Smooth muscle cell (in vitro differentiated cells): ENCODE measurements at regions not wholly inside any gene's neighbourhood (a gene's known extent, or its start where the extent isn't known, plus 50 kb on each side); places are given as distances from the start of the nearest gene placed in this dataset.

Experiments used
- DNase-seq: peaks from one replicate; lab custom pipeline; 2025; ENCODE audit not compliant: unreplicated experiment; lab: John Stamatoyannopoulos, UW
- H2AFZ ChIP-seq: fragments of 200-600 bp; sonication (generic); 2 replicates; pipeline ENCODE4 v1.6.0; 2016; ENCODE audit warnings: antibody characterized with exemption, low read depth, mild to moderate bottlenecking
- H3F3A ChIP-seq: fragments of 200-600 bp; sonication (generic); 2 replicates; pipeline ENCODE4 v1.6.0; 2017; ENCODE audit warnings: antibody characterized with exemption, low read depth
- H3K27ac ChIP-seq: fragments of 200-600 bp; sonication (generic); 2 replicates; pipeline ENCODE4 v1.5.1; 2016; ENCODE audit warnings: low read depth, mild to moderate bottlenecking
- H3K27me3 ChIP-seq: fragments of 200-600 bp; sonication (generic); 2 replicates; pipeline ENCODE4 v1.6.1; 2016; ENCODE audit warnings: low read depth, mild to moderate bottlenecking
- H3K36me3 ChIP-seq: fragments of 200-600 bp; sonication (generic); 2 replicates; pipeline ENCODE4 v1.5.1; 2016; ENCODE audit warnings: low read depth
- H3K4me1 ChIP-seq: fragments of 200-600 bp; sonication (generic); 2 replicates; pipeline ENCODE4 v1.5.1; 2016; ENCODE audit warnings: low read depth
- H3K4me2 ChIP-seq: fragments of 200-600 bp; sonication (generic); 2 replicates; pipeline ENCODE4 v1.6.0; 2016; ENCODE audit warnings: mild to moderate bottlenecking
- H3K4me3 ChIP-seq: fragments of 200-600 bp; sonication (generic); 2 replicates; pipeline ENCODE4 v1.5.1; 2016; ENCODE audit warnings: mild to moderate bottlenecking
- H3K79me2 ChIP-seq: fragments of 200-600 bp; sonication (generic); 2 replicates; pipeline ENCODE4 v1.6.0; 2016; ENCODE audit warnings: low read depth, mild to moderate bottlenecking
- H3K9ac ChIP-seq: fragments of 200-600 bp; sonication (generic); 2 replicates; pipeline ENCODE4 v1.6.0; 2016; ENCODE audit warnings: low read depth
- H3K9me3 ChIP-seq: fragments of 200-600 bp; sonication (generic); replicated peaks from 2 replicates; pipeline ENCODE4 v1.5.1; 2016; ENCODE audit warnings: low read depth
- H4K20me1 ChIP-seq: fragments of 200-600 bp; sonication (generic); 2 replicates; pipeline ENCODE4 v1.6.0; 2016; ENCODE audit warnings: low read depth
- WGBS: methylation state at CpG from one replicate; pipeline ENCODE4 v1.1.7; 2016; ENCODE audit warnings: low lambda C conversion rate; 5-methylcytosine and 5-hydroxymethylcytosine counted together
- TF ChIP-seq, protein P1 (sequence below): fragments of 200-600 bp; sonication (generic); IDR thresholded peaks from 2 replicates; pipeline ENCODE4 v1.5.1; 2017; ENCODE audit warnings: borderline replicate concordance, mild to moderate bottlenecking, antibody characterized with exemption; ENCODE audit not compliant: insufficient read depth, poor library complexity, severe bottlenecking

DNA sequence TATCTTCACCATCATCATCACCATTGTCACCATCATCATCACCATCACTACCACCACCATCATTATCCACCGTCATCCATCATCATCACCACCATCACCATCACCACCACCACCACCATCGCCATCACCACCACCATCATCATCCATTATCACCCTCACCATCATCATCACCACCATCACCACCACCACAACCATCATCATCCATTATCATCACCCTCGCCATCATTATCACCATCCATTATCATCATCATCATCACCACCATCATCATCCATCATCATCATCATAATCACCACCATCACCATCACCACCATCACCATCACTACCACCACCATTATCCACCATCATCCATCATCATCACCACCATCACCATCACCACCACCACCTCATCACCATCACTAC lies 95.6 kb downstream of the C16orf95 start:
- H3K9ac ChIP-seq, result no peak overlapping the region
- DNase-seq, result no peak
- no peaks in the 10 kb centered on the region for H3K4me1 ChIP-seq
- no peaks in the 10 kb centered on the region for H3K79me2 ChIP-seq
- no peak overlapping the region for H3K4me3 ChIP-seq
- 74% methylated on average over 3 of the region's 3 CpGs for WGBS
- no peaks in the 10 kb centered on the region for H3K9me3 ChIP-seq
- H3K27me3 ChIP-seq, result no peaks in the 10 kb centered on the region
- no peak overlapping the region for H2AFZ ChIP-seq
- no peaks in the 10 kb centered on the region for H4K20me1 ChIP-seq
- H3K4me2 ChIP-seq, result no peak overlapping the region
- no peaks in the 10 kb centered on the region for H3K36me3 ChIP-seq
- H3K27ac ChIP-seq, result no peak overlapping the region
- H3F3A ChIP-seq, result no peaks in the 10 kb centered on the region
- TF ChIP-seq, protein P1, sequence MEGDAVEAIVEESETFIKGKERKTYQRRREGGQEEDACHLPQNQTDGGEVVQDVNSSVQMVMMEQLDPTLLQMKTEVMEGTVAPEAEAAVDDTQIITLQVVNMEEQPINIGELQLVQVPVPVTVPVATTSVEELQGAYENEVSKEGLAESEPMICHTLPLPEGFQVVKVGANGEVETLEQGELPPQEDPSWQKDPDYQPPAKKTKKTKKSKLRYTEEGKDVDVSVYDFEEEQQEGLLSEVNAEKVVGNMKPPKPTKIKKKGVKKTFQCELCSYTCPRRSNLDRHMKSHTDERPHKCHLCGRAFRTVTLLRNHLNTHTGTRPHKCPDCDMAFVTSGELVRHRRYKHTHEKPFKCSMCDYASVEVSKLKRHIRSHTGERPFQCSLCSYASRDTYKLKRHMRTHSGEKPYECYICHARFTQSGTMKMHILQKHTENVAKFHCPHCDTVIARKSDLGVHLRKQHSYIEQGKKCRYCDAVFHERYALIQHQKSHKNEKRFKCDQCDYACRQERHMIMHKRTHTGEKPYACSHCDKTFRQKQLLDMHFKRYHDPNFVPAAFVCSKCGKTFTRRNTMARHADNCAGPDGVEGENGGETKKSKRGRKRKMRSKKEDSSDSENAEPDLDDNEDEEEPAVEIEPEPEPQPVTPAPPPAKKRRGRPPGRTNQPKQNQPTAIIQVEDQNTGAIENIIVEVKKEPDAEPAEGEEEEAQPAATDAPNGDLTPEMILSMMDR, result no peak

- Histone ChIP-seq H2AFZ (no peak overlapping the region), H3K27ac (no peak overlapping the region), H3K9me3 (no peaks in the 10 kb centered on the region), H3K4me1 (no peaks in the 10 kb centered on the region), H3K27me3 (no peaks in the 10 kb centered on the region), H3K79me2 (no peaks in the 10 kb centered on the region), H4K20me1 (no peaks in the 10 kb centered on the region), H3K4me2 (no peak overlapping the region), H3K36me3 (no peaks in the 10 kb centered on the region), H3K4me3 (no peak overlapping the region), H3F3A (peaks cover 4% of the 10 kb centered on the region), H3K9ac (no peak overlapping the region)
- WGBS, result 77% methylated on average over 1 of the region's 1 CpG
- DNase-seq, result no peak
- TF ChIP-seq, protein P1, result no peak
Measured at GRCh38 chr16:87222335-87222734, 94.9 kb downstream of the C16orf95 start.

DNA sequence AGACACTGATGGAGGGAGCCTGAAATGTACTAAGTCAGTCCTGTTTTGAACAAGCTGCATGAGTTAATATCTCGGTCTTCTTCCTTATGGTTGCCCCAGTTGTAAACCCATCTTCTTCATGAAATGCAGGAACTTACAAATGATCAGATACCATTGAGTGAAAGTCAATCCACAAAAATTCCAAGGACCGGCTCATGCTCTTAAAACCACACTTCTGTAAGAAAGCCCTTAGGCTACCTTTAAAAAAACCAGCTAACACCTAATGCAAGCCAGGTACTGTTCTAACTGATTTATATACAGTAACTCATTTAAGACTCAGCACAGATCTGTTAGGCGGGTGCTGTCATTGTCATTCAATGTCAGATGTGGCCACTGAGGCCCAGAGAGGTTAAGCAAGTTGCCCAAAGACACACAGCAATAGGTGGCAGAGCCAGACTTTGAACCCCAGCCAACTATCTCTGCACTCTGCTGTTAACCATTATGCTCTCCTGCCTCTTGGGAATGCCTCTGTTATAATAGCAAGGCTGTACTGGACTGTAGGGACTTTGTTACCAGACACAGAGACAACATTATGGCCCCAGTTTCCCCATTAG lies 93.4 kb downstream of the C16orf95 start:
- peaks cover 4% of the 10 kb centered on the region for H3F3A ChIP-seq
- no peaks in the 10 kb centered on the region for H3K4me1 ChIP-seq
- 50% methylated on average over 3 of the region's 3 CpGs for WGBS

DNA sequence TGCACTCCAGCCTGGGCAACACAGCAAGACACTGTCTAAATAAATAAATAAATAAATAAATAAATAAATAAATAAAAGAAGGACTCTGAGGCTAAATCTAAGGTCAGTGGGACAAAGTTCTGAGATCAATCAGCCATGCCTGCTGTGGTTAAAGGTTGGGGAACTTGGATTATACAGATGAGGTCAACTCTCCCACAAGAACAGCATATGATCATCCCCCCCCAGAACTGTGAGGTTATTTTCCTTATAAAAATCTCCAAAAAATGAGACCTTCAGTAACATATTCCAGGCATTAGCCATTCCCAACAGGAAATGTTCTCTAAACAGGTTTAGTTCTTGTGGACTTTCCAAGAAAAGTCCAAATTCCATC lies 90.3 kb downstream of the C16orf95 start:
- Histone ChIP-seq H3K36me3 (no peaks in the 10 kb centered on the region), H3K4me2 (peak overlapping the region; percentile 23), H3F3A (peaks cover 4% of the 10 kb centered on the region), H3K79me2 (no peaks in the 10 kb centered on the region), H3K27ac (no peak overlapping the region), H3K9ac (no peak overlapping the region), H3K4me1 (no peaks in the 10 kb centered on the region), H3K4me3 (no peak overlapping the region), H3K27me3 (no peaks in the 10 kb centered on the region), H2AFZ (no peak overlapping the region), H4K20me1 (no peaks in the 10 kb centered on the region), H3K9me3 (no peaks in the 10 kb centered on the region)
- TF ChIP-seq, protein P1, result no peak
- DNase-seq, result no peak

More for the DNA sequence above, 93.4 kb downstream of the C16orf95 start:
- no peak for DNase-seq
- H3K36me3 ChIP-seq, result no peaks in the 10 kb centered on the region
- H3K27me3 ChIP-seq, result no peaks in the 10 kb centered on the region
- H3K9me3 ChIP-seq, result no peaks in the 10 kb centered on the region
- no peak overlapping the region for H3K27ac ChIP-seq
- no peaks in the 10 kb centered on the region for H4K20me1 ChIP-seq
- H3K4me3 ChIP-seq, result no peak overlapping the region
- H3K9ac ChIP-seq, result no peak overlapping the region
- no peak overlapping the region for H3K4me2 ChIP-seq
- TF ChIP-seq, protein P1, result no peak
- no peaks in the 10 kb centered on the region for H3K79me2 ChIP-seq
- H2AFZ ChIP-seq, result no peak overlapping the region
